ENCODE measurements at regions not wholly inside any gene's neighbourhood (a gene's known extent, or its start where the extent isn't known, plus 50 kb on each side); places are given as distances from the start of the nearest gene placed in this dataset.

- H3K9me2 ChIP-seq (ENCODE audit: insufficient read depth), result no peaks in the 10 kb centered on the region; the same call in 1 of the 2 replicates
- H4K20me1 ChIP-seq (ENCODE audit: insufficient read depth), result no peaks in the 10 kb centered on the region
- no peaks in the 10 kb centered on the region for H3K79me2 ChIP-seq (ENCODE audit: low read depth)
- intact Hi-C loops (cut with micrococcal nuclease; ENCODE audit: unreplicated experiment), result no loop called here
- no peaks in the 10 kb centered on the region for H3K9me3 ChIP-seq (ENCODE audit: insufficient read depth, low read depth)
- POLR2A ChIA-PET (ENCODE audit: unreplicated experiment), result no interaction called here
- H3K36me3 ChIP-seq (ENCODE audit: low read depth), result no peaks in the 10 kb centered on the region
- H2AFZ ChIP-seq, result no peak overlapping the region
- H3K4me2 ChIP-seq, result no peak overlapping the region
- no peaks in the 10 kb centered on the region for H3K4me1 ChIP-seq (replicated peaks; ENCODE audit: insufficient read depth)
- CTCF ChIA-PET, result no interaction called here
- TF ChIP-seq, protein P1, sequence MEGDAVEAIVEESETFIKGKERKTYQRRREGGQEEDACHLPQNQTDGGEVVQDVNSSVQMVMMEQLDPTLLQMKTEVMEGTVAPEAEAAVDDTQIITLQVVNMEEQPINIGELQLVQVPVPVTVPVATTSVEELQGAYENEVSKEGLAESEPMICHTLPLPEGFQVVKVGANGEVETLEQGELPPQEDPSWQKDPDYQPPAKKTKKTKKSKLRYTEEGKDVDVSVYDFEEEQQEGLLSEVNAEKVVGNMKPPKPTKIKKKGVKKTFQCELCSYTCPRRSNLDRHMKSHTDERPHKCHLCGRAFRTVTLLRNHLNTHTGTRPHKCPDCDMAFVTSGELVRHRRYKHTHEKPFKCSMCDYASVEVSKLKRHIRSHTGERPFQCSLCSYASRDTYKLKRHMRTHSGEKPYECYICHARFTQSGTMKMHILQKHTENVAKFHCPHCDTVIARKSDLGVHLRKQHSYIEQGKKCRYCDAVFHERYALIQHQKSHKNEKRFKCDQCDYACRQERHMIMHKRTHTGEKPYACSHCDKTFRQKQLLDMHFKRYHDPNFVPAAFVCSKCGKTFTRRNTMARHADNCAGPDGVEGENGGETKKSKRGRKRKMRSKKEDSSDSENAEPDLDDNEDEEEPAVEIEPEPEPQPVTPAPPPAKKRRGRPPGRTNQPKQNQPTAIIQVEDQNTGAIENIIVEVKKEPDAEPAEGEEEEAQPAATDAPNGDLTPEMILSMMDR (conservative IDR thresholded peaks at IDR 0.05), result no peak
- TF ChIP-seq EZH2 (IDR thresholded peaks at IDR 0.05; ENCODE audit: low read depth), result no peak
- H3K27me3 ChIP-seq (ENCODE audit: insufficient read depth, low read depth), result no peaks in the 10 kb centered on the region
- H3F3A ChIP-seq (ENCODE audit: insufficient read depth, low read depth), result no peaks in the 10 kb centered on the region
- no peak overlapping the region for H3K4me3 ChIP-seq
- DNase-seq, result no peak
- no peak overlapping the region for H3K27ac ChIP-seq
- no TSS peak for BruUV-seq (replicated peaks)
Measured at GRCh38 chr7:136728945-136729344, 139.5 kb upstream of the CHRM2 start.

DNA sequence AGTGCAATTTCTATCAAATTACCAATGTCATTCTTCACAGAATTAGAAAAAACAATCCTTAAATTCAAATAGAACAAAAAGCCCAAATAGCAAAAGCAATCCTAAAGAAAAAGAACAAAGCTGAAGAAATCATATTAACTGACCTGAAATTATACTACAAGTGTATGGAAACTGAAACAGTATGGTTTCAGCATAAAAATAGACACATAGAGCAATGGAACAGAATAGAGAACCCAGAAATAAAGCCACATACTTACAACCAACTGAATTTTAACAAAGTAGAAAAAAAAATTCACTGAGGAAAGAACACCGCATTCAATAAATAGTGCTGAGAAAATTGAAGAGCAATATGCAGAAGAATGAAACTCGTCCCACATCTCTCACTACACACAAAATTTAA, 142.0 kb upstream of the CHRM2 start:
- Histone ChIP-seq H4K20me1 (ENCODE audit: insufficient read depth) (no peaks in the 10 kb centered on the region), H3K9me2 (ENCODE audit: insufficient read depth) (no peaks in the 10 kb centered on the region; the same call in 1 of the 2 replicates), H3F3A (ENCODE audit: insufficient read depth, low read depth) (no peaks in the 10 kb centered on the region), H3K4me2 (no peak overlapping the region), H3K79me2 (ENCODE audit: low read depth) (no peaks in the 10 kb centered on the region), H2AFZ (no peak overlapping the region), H3K27me3 (ENCODE audit: insufficient read depth, low read depth) (no peaks in the 10 kb centered on the region), H3K4me1 (replicated peaks; ENCODE audit: insufficient read depth) (no peaks in the 10 kb centered on the region), H3K27ac (no peak overlapping the region), H3K4me3 (no peak overlapping the region), H3K36me3 (ENCODE audit: low read depth) (no peaks in the 10 kb centered on the region), H3K9me3 (ENCODE audit: insufficient read depth, low read depth) (no peaks in the 10 kb centered on the region)
- BruUV-seq (replicated peaks), result no TSS peak
- no peak for DNase-seq
- POLR2A ChIA-PET (ENCODE audit: unreplicated experiment), result no interaction called here
- CTCF ChIA-PET, result no interaction called here
- intact Hi-C loops (cut with micrococcal nuclease; ENCODE audit: unreplicated experiment), result no loop called here
- TF ChIP-seq EZH2 (IDR thresholded peaks at IDR 0.05; ENCODE audit: low read depth), result no peak
- TF ChIP-seq, protein P1 (conservative IDR thresholded peaks at IDR 0.05), result no peak

GRCh38 chr7:136717910-136718557, 150.4 kb upstream of the CHRM2 start:
- Histone ChIP-seq H2AFZ (no peak overlapping the region), H3K9me3 (ENCODE audit: insufficient read depth, low read depth) (no peaks in the 10 kb centered on the region), H3K79me2 (ENCODE audit: low read depth) (no peaks in the 10 kb centered on the region), H3K4me1 (replicated peaks; ENCODE audit: insufficient read depth) (no peaks in the 10 kb centered on the region), H3K27ac (no peak overlapping the region), H3K27me3 (ENCODE audit: insufficient read depth, low read depth) (no peaks in the 10 kb centered on the region), H3K4me3 (no peak overlapping the region), H3K9me2 (ENCODE audit: insufficient read depth) (no peaks in the 10 kb centered on the region), H3K4me2 (no peak overlapping the region), H4K20me1 (ENCODE audit: insufficient read depth) (no peaks in the 10 kb centered on the region; the same call in 1 of the 2 replicates), H3F3A (ENCODE audit: insufficient read depth, low read depth) (no peaks in the 10 kb centered on the region), H3K36me3 (ENCODE audit: low read depth) (no peaks in the 10 kb centered on the region)
- intact Hi-C loops (cut with micrococcal nuclease; ENCODE audit: unreplicated experiment), result no loop called here
- no TSS peak for BruUV-seq (replicated peaks)
- TF ChIP-seq EZH2 (IDR thresholded peaks at IDR 0.05; ENCODE audit: low read depth), result no peak
- TF ChIP-seq, protein P1 (conservative IDR thresholded peaks at IDR 0.05), result no peak
- POLR2A ChIA-PET (ENCODE audit: unreplicated experiment), result no interaction called here
- no peak for DNase-seq
- CTCF ChIA-PET, result interaction anchor here (0.7 kb wide), 2 partner anchors 281 to 1261 kb away, joined by 5 to 12 read pairs; no protein-coding TSS in a partner anchor

All from PC-9 (cell line).